SU-DHL-6 (cell line): ENCODE measurements at regions not wholly inside any gene's neighbourhood (a gene's known extent, or its start where the extent isn't known, plus 50 kb on each side); places are given as distances from the start of the nearest gene placed in this dataset.

Experiments used
- H2AFZ ChIP-seq: fragments of 200-600 bp; sonication (generic); 2 replicates; pipeline ENCODE4 v1.6.1; 2014; ENCODE audit warnings: low read depth, mild to moderate bottlenecking, moderate library complexity, mixed read lengths, antibody characterized with exemption, low read length; ENCODE audit not compliant: severe bottlenecking
- H3F3A ChIP-seq: fragments of 200-600 bp; shearing (Covaris generic); 2 replicates; pipeline ENCODE4 v1.6.0; 2016; ENCODE audit warnings: antibody characterized with exemption, mild to moderate bottlenecking; ENCODE audit not compliant: insufficient read depth
- H3K27ac ChIP-seq: fragments of 200-600 bp; sonication (generic); 2 replicates; pipeline ENCODE4 v1.5.1; 2016; ENCODE audit warnings: low read depth, mild to moderate bottlenecking, low read length, moderate library complexity, mixed read lengths
- H3K27me3 ChIP-seq: fragments of 200-600 bp; sonication (generic), shearing (Covaris generic); 2 replicates; pipeline ENCODE4 v1.6.0; 2014; ENCODE audit warnings: mild to moderate bottlenecking, low read length
- H3K36me3 ChIP-seq: fragments of 200-600 bp; sonication (generic); 2 replicates; pipeline ENCODE4 v1.6.1; 2014; ENCODE audit warnings: mild to moderate bottlenecking, low read length, mixed read lengths
- H3K4me2 ChIP-seq: fragments of 300-600, 200-600 bp; shearing (Covaris generic), sonication (generic); 2 replicates; pipeline ENCODE4 v1.6.0; 2014; ENCODE audit warnings: low read length, low read depth, mild to moderate bottlenecking; ENCODE audit not compliant: poor library complexity, severe bottlenecking
- H3K4me3 ChIP-seq: fragments of 200-600 bp; sonication (generic); 2 replicates; pipeline ENCODE4 v1.5.1; 2014; ENCODE audit warnings: antibody characterized with exemption, low read length, mild to moderate bottlenecking, mixed read lengths; ENCODE audit not compliant: insufficient read depth, poor library complexity, severe bottlenecking
- H3K79me2 ChIP-seq: fragments of 200-600 bp; sonication (generic); 2 replicates; pipeline ENCODE4 v1.6.1; 2014; ENCODE audit warnings: mild to moderate bottlenecking, low read length, moderate library complexity; ENCODE audit not compliant: insufficient read depth
- H3K9ac ChIP-seq: fragments of 200-600 bp; sonication (generic); 2 replicates; pipeline ENCODE4 v1.7.0; 2014; ENCODE audit warnings: mild to moderate bottlenecking, low read length
- H3K9me2 ChIP-seq: fragments of 200-600 bp; sonication (generic); replicated peaks from 2 replicates; pipeline ENCODE4 v1.6.1; 2014; ENCODE audit warnings: low read length; ENCODE audit not compliant: insufficient read depth
- H3K9me3 ChIP-seq: fragments of 200-600 bp; sonication (generic); 2 replicates; pipeline ENCODE4 v1.6.1; 2014; ENCODE audit warnings: low read length, mixed read lengths; ENCODE audit not compliant: insufficient read depth
- H4K20me1 ChIP-seq: fragments of 200-600 bp; sonication (generic); 2 replicates; pipeline ENCODE4 v1.6.1; 2014; ENCODE audit warnings: low read depth, mild to moderate bottlenecking, antibody characterized with exemption, low read length, moderate library complexity, mixed read lengths
- CTCF ChIP-seq: fragments of 200-600 bp; sonication (generic); IDR thresholded peaks from one replicate; pipeline ENCODE4 v1.5.1; 2017; ENCODE audit warnings: antibody characterized with exemption, mild to moderate bottlenecking, low read length, moderate library complexity; ENCODE audit not compliant: insufficient read depth, poor library complexity, severe bottlenecking
- EZH2phosphoT487 ChIP-seq: fragments of 200-600 bp; sonication (generic), shearing (Covaris generic); conservative IDR thresholded peaks from 2 replicates; pipeline ENCODE4 v1.6.1; 2018; ENCODE audit warnings: mild to moderate bottlenecking, antibody characterized with exemption, low read length, moderate library complexity, mixed read lengths

GRCh38 chr5:143560378-143560777, 156.9 kb upstream of the NR3C1 start:
- no peak for TF ChIP-seq EZH2phosphoT487
- TF ChIP-seq CTCF: no peak
- no peak overlapping the region for H3K9ac ChIP-seq

GRCh38 chr5:143559586-143560109, 156.2 kb upstream of the NR3C1 start:
- Histone ChIP-seq H3F3A (no peaks in the 10 kb centered on the region), H3K4me2 (no peak overlapping the region), H3K79me2 (no peaks in the 10 kb centered on the region), H3K9ac (no peak overlapping the region), H2AFZ (no peak overlapping the region), H3K9me3 (no peaks in the 10 kb centered on the region), H3K9me2 (no peaks in the 10 kb centered on the region), H3K27me3 (no peaks in the 10 kb centered on the region), H3K27ac (no peak overlapping the region), H3K36me3 (0 out of 2 replicates have a peak, but pooled peaks cover 2% of the 10 kb centered on the region), H4K20me1 (no peaks in the 10 kb centered on the region), H3K4me3 (no peak overlapping the region)
- TF ChIP-seq EZH2phosphoT487: no peak
- TF ChIP-seq CTCF: no peak

More at GRCh38 chr5:143560378-143560777, 156.9 kb upstream of the NR3C1 start:
- H2AFZ ChIP-seq: no peak overlapping the region
- H3K4me3 ChIP-seq: no peak overlapping the region
- no peaks in the 10 kb centered on the region for H3K27me3 ChIP-seq
- H3F3A ChIP-seq: no peaks in the 10 kb centered on the region
- no peaks in the 10 kb centered on the region for H4K20me1 ChIP-seq
- H3K79me2 ChIP-seq: no peaks in the 10 kb centered on the region
- 0 out of 2 replicates have a peak, but pooled peaks cover 2% of the 10 kb centered on the region for H3K36me3 ChIP-seq
- H3K4me2 ChIP-seq: no peak overlapping the region
- no peaks in the 10 kb centered on the region for H3K9me2 ChIP-seq
- H3K27ac ChIP-seq: no peak overlapping the region
- no peaks in the 10 kb centered on the region for H3K9me3 ChIP-seq

GRCh38 chr5:143558048-143558447, 154.6 kb upstream of the NR3C1 start:
- Histone ChIP-seq H2AFZ (no peak overlapping the region), H3K36me3 (0 out of 2 replicates have a peak, but pooled peaks cover 2% of the 10 kb centered on the region), H3K9me3 (no peaks in the 10 kb centered on the region), H3K27me3 (no peaks in the 10 kb centered on the region), H3K9ac (no peak overlapping the region), H3F3A (no peaks in the 10 kb centered on the region), H4K20me1 (no peaks in the 10 kb centered on the region), H3K79me2 (no peaks in the 10 kb centered on the region), H3K4me3 (no peak overlapping the region), H3K27ac (no peak overlapping the region), H3K4me2 (no peak overlapping the region), H3K9me2 (no peaks in the 10 kb centered on the region)
- TF ChIP-seq CTCF: no peak
